Esophagus muscularis mucosa (tissue), 4 donors: ENCODE measurements at regions not wholly inside any gene's neighbourhood (a gene's known extent, or its start where the extent isn't known, plus 50 kb on each side); places are given as distances from the start of the nearest gene placed in this dataset.

Experiments used
- DNase-seq: peaks from one replicate; pipeline ENCODE4 v3.0.0-alpha.2; 2017; ENCODE audit errors: extremely low spot score
- H3K27ac ChIP-seq, 4 donors: fragments of 200-600 bp; sonication (generic); replicated peaks in 1 of 4; 1 replicate in 3 of 4; 2 replicates in 1 of 4; pipeline ENCODE4 v1.5.1; 2016 to 2019; ENCODE audit warnings: mild to moderate bottlenecking in 1 of 4
- H3K27me3 ChIP-seq, 4 donors: fragments of 200-600 bp; sonication (generic); one replicate each; pipeline versions ENCODE4 v1.5.1 to v1.6.0; 2016 to 2019
- H3K36me3 ChIP-seq, 4 donors: fragments of 200-600 bp; sonication (generic); one replicate each; pipeline ENCODE4 v1.5.1; 2016 to 2019
- H3K4me1 ChIP-seq, 4 donors: fragments of 200-600 bp; sonication (generic); one replicate each; pipeline ENCODE4 v1.5.1; 2016 to 2019
- H3K4me3 ChIP-seq, 4 donors: fragments of 200-600 bp; sonication (generic); 1 replicate in 2 of 4; 2 replicates in 2 of 4; pipeline ENCODE4 v1.5.1; 2016 to 2019; ENCODE audit warnings: mild to moderate bottlenecking in 4 of 4, moderate library complexity in 1 of 4
- H3K9me3 ChIP-seq, 4 donors: fragments of 200-600 bp; sonication (generic); 1 replicate in 3 of 4; 2 replicates in 1 of 4; pipeline ENCODE4 v1.5.1; 2016 to 2019
- CTCF ChIP-seq, 3 experiments: fragments of 200-600 bp in 2 of 3; fragments of 450-650 bp in 1 of 3; sonication (generic) in 2 of 3; IDR thresholded peaks; one replicate each; pipeline ENCODE4 v1.5.1; 2017 to 2019; ENCODE audit warnings: antibody characterized with exemption in 3 of 3, mild to moderate bottlenecking in 2 of 3, moderate library complexity in 1 of 3
- EP300 ChIP-seq: sonication (generic); formaldehyde crosslinking; IDR thresholded peaks from one replicate; pipeline ENCODE4 v1.6.1; 2017; ENCODE audit warnings: antibody characterized with exemption
- POLR2A ChIP-seq: fragments of 450-650 bp; IDR thresholded peaks from one replicate; pipeline ENCODE4 v1.6.1; 2017; ENCODE audit warnings: antibody characterized with exemption, moderate library complexity, mild to moderate bottlenecking, low read depth
- POLR2AphosphoS5 ChIP-seq, 2 donors: sonication (generic); formaldehyde crosslinking; IDR thresholded peaks; one replicate each; pipeline ENCODE4 v1.6.1; 2017; ENCODE audit warnings: antibody characterized with exemption in 2 of 2
- WGBS: methylation state at CpG from one replicate; pipeline ENCODE4 v1.1.5; 2018; 5-methylcytosine and 5-hydroxymethylcytosine counted together
- intact Hi-C: fragments of 100-400 bp; cut with DNase I; formaldehyde crosslinking; loops from one replicate; pipeline ENCODE4 v1.15.1; 2023

GRCh38 chr6:25022140-25022553, 86.4 kb upstream of the RIPOR2 start:
- Histone ChIP-seq H3K4me1 (no peaks in the 10 kb centered on the region), H3K4me3 (no peak overlapping the region), H3K9me3 (no peaks in the 10 kb centered on the region), H3K27ac (no peak overlapping the region), H3K36me3 (no peaks in the 10 kb centered on the region), H3K27me3 (no peaks in the 10 kb centered on the region)
- no peak for DNase-seq
- WGBS = 88% methylated on average over 3 of the region's 3 CpGs
- intact Hi-C loops = no loop called here
- TF ChIP-seq EP300 (no peak), CTCF (IDR thresholded peaks at IDR 0.05) (no peak), POLR2AphosphoS5 (IDR thresholded peaks at IDR 0.05) (no peak), POLR2A (no peak)

GRCh38 chr6:25023781-25024180, 88.0 kb upstream of the RIPOR2 start:
- no peak for DNase-seq
- H3K36me3 ChIP-seq = no peaks in the 10 kb centered on the region
- 95% methylated on average over 14 of the region's 22 CpGs for WGBS
- H3K4me3 ChIP-seq = no peak overlapping the region
- H3K9me3 ChIP-seq = no peaks in the 10 kb centered on the region
- H3K27ac ChIP-seq = no peak overlapping the region
- no peaks in the 10 kb centered on the region for H3K27me3 ChIP-seq
- H3K4me1 ChIP-seq = no peaks in the 10 kb centered on the region
- TF ChIP-seq EP300 = no peak
- no peak for TF ChIP-seq CTCF (IDR thresholded peaks at IDR 0.05)
- no peak for TF ChIP-seq POLR2A
- TF ChIP-seq POLR2AphosphoS5 (IDR thresholded peaks at IDR 0.05) = no peak
- intact Hi-C loops = no loop called here

- DNase-seq = no peak
- TF ChIP-seq CTCF (IDR thresholded peaks at IDR 0.05) (no peak), POLR2AphosphoS5 (IDR thresholded peaks at IDR 0.05) (no peak), EP300 (no peak), POLR2A (no peak)
- Histone ChIP-seq H3K9me3 (no peaks in the 10 kb centered on the region), H3K4me3 (no peak overlapping the region), H3K4me1 (no peaks in the 10 kb centered on the region), H3K27ac (no peak overlapping the region), H3K27me3 (no peaks in the 10 kb centered on the region), H3K36me3 (no peaks in the 10 kb centered on the region)
- 74% methylated on average over 3 of the region's 3 CpGs for WGBS
- intact Hi-C loops = no loop called here
Measured at GRCh38 chr6:25024821-25025220, 89.1 kb upstream of the RIPOR2 start.

- Histone ChIP-seq H3K4me1 (no peaks in the 10 kb centered on the region), H3K4me3 (no peak overlapping the region), H3K27ac (no peak overlapping the region), H3K27me3 (no peaks in the 10 kb centered on the region), H3K36me3 (no peaks in the 10 kb centered on the region), H3K9me3 (no peaks in the 10 kb centered on the region)
- TF ChIP-seq CTCF (IDR thresholded peaks at IDR 0.05) (no peak), EP300 (no peak), POLR2A (no peak), POLR2AphosphoS5 (IDR thresholded peaks at IDR 0.05) (no peak)
- 72% methylated on average over 4 of the region's 4 CpGs for WGBS
- intact Hi-C loops = no loop called here
- no peak for DNase-seq
Measured at GRCh38 chr6:25025248-25025918, 89.6 kb upstream of the RIPOR2 start.

- WGBS = 66% methylated on average over 2 of the region's 2 CpGs
- H3K4me1 ChIP-seq = no peaks in the 10 kb centered on the region
Measured at GRCh38 chr6:25025919-25026301, 90.2 kb upstream of the RIPOR2 start.

More at GRCh38 chr6:25025919-25026301, 90.2 kb upstream of the RIPOR2 start:
- H3K27ac ChIP-seq = no peak overlapping the region
- no peak overlapping the region for H3K4me3 ChIP-seq
- no peaks in the 10 kb centered on the region for H3K36me3 ChIP-seq
- no peaks in the 10 kb centered on the region for H3K9me3 ChIP-seq
- intact Hi-C loops = no loop called here
- TF ChIP-seq POLR2A (no peak), EP300 (no peak), POLR2AphosphoS5 (IDR thresholded peaks at IDR 0.05) (no peak), CTCF (IDR thresholded peaks at IDR 0.05) (no peak)
- no peak for DNase-seq
- no peaks in the 10 kb centered on the region for H3K27me3 ChIP-seq
